GM12878 (cell line): ENCODE measurements at regions not wholly inside any gene's neighbourhood (a gene's known extent, or its start where the extent isn't known, plus 50 kb on each side); places are given as distances from the start of the nearest gene placed in this dataset.

Experiments used
- ATAC-seq: fragments of 200-7000 bp; cut with Tn5 transposase; 3 replicates; pipeline ENCODE4 v1.9.1; 2020; ENCODE audit warnings: mild to moderate bottlenecking, moderate library complexity
- BruUV-seq: library from RNA; stranded (reverse); fragments of 400-500 nt; replicated peaks from 2 replicates; lab custom pipeline; 2021; lab: Mats Ljungman, UMichigan
- CTCF ChIA-PET: fragments of 300-600 bp; sonication (Branson Sonifier 250); formaldehyde crosslinking; extraction: SDS; loops from one replicate; lab custom pipeline; 2021; ENCODE audit warnings: inconsistent platforms; lab: Yijun Ruan, JAX
- POLR2A ChIA-PET: fragments of 350-600 bp; formaldehyde crosslinking; extraction: SDS; loops from one replicate; lab custom pipeline; 2021; ENCODE audit warnings: inconsistent platforms; lab: Charles Lee
- RAD21 ChIA-PET: fragments of 300-600 bp; sonication (Branson Sonifier 250); formaldehyde crosslinking; loops from one replicate; lab custom pipeline; 2023; ENCODE audit warnings: antibody characterized with exemption; ENCODE audit not compliant: unreplicated experiment; lab: Charles Lee
- SMC1A ChIA-PET: fragments of 300-600 bp; sonication (Branson Sonifier 250); formaldehyde crosslinking; loops from one replicate; lab custom pipeline; 2023; ENCODE audit not compliant: unreplicated experiment, uncharacterized antibody; lab: Charles Lee
- DNase-seq: peaks from one replicate; pipeline ENCODE4 v3.0.0-alpha.2; 2011; ENCODE audit warnings: low read depth, low spot score
- FAIRE-seq: peaks from 3 replicates; lab custom pipeline; 2011; peaks lifted over from hg19 to GRCh38; lab: Jason Lieb, UNC
- H2AFZ ChIP-seq: 2 replicates; pipeline ENCODE4 v1.6.0; 2011; ENCODE audit warnings: low read depth, low read length, control low read depth; ENCODE audit not compliant: control insufficient read depth
- H3K27ac ChIP-seq: 2 replicates; pipeline ENCODE4 v1.5.1; 2011; ENCODE audit warnings: control low read depth; ENCODE audit not compliant: control insufficient read depth, insufficient read depth
- H3K27me3 ChIP-seq, 2 experiments: replicated peaks in 1 of 2; 2 replicates each; pipeline versions ENCODE4 v1.6.0 to v1.6.1; 2011; ENCODE audit warnings: low read length in 1 of 2; ENCODE audit not compliant: control insufficient read depth in 2 of 2, insufficient read depth in 2 of 2
- H3K36me3 ChIP-seq, 2 experiments: 2 replicates each; pipeline ENCODE4 v1.5.1; 2011; ENCODE audit warnings: low read length in 1 of 2; ENCODE audit not compliant: control insufficient read depth in 2 of 2, insufficient read depth in 2 of 2
- H3K4me1 ChIP-seq: 2 replicates; pipeline ENCODE4 v1.6.1; 2011; ENCODE audit warnings: mild to moderate bottlenecking, low read length, moderate library complexity, mixed read lengths; ENCODE audit not compliant: control insufficient read depth, insufficient read depth
- H3K4me2 ChIP-seq: 2 replicates; pipeline ENCODE4 v1.6.0; 2011; ENCODE audit warnings: control low read depth; ENCODE audit not compliant: control insufficient read depth, insufficient read depth
- H3K4me3 ChIP-seq: fragments of 200-600 bp; sonication (generic); 2 replicates; pipeline ENCODE4 v1.5.1; 2016
- H3K79me2 ChIP-seq: 2 replicates; pipeline ENCODE4 v1.6.0; 2011; ENCODE audit warnings: low read length; ENCODE audit not compliant: control insufficient read depth, insufficient read depth
- H3K9ac ChIP-seq: 2 replicates; pipeline ENCODE4 v1.8.0; 2011; ENCODE audit warnings: low read length, control low read depth, mixed read lengths; ENCODE audit not compliant: control insufficient read depth, insufficient read depth
- H3K9me3 ChIP-seq: replicated peaks from 3 replicates; pipeline ENCODE4 v1.5.1; 2011; ENCODE audit warnings: mild to moderate bottlenecking, low read length; ENCODE audit not compliant: control insufficient read depth, insufficient read depth
- H4K20me1 ChIP-seq: 2 replicates; pipeline ENCODE4 v1.6.0; 2011; ENCODE audit not compliant: control insufficient read depth, insufficient read depth
- ATF2 ChIP-seq: IDR thresholded peaks from 2 replicates; pipeline ENCODE4 v1.6.1; 2012; ENCODE audit warnings: low read length, inconsistent platforms
- CEBPB ChIP-seq, 2 experiments: fragments of 150-350 bp in 1 of 2; IDR thresholded peaks; 2 replicates each; pipeline ENCODE4 v1.6.1; 2012 to 2014; ENCODE audit warnings: low read depth in 2 of 2, low read length in 2 of 2, borderline replicate concordance in 1 of 2, inconsistent platforms in 1 of 2
- E2F8 ChIP-seq: fragments of 450-650 bp; IDR thresholded peaks from 2 replicates; pipeline ENCODE4 v1.6.1; 2018; ENCODE audit warnings: mild to moderate bottlenecking, low read depth, moderate library complexity; ENCODE audit not compliant: partially characterized antibody
- EED ChIP-seq: sonication (generic); IDR thresholded peaks from 2 replicates; pipeline ENCODE4 v1.6.1; 2016; ENCODE audit warnings: antibody characterized with exemption, low read depth
- HDGF ChIP-seq: fragments of 450-650 bp; IDR thresholded peaks from 2 replicates; pipeline ENCODE4 v1.6.1; 2016; ENCODE audit warnings: antibody characterized with exemption
- MYB ChIP-seq: fragments of 150-350 bp; IDR thresholded peaks from 2 replicates; pipeline ENCODE4 v1.6.1; 2014; ENCODE audit warnings: mild to moderate bottlenecking, low read depth, low read length, borderline replicate concordance
- NFXL1 ChIP-seq: fragments of 450-650 bp; IDR thresholded peaks from 2 replicates; pipeline ENCODE4 v1.6.1; 2017; ENCODE audit warnings: antibody characterized with exemption, mild to moderate bottlenecking, borderline replicate concordance
- NFYA ChIP-seq: IDR thresholded peaks from 2 replicates; pipeline ENCODE4 v1.6.1; 2011; ENCODE audit warnings: low read depth, mild to moderate bottlenecking, low read length, improper control_type of control experiment, borderline replicate concordance
- NKRF ChIP-seq: fragments of 450-650 bp; conservative IDR thresholded peaks from 2 replicates; pipeline ENCODE4 v1.6.1; 2017; ENCODE audit warnings: mild to moderate bottlenecking, moderate library complexity
- NR2C1 ChIP-seq: fragments of 450-650 bp; IDR thresholded peaks from 2 replicates; pipeline ENCODE4 v1.6.1; 2017; ENCODE audit warnings: antibody characterized with exemption, mild to moderate bottlenecking, moderate library complexity
- NR2C2 ChIP-seq: IDR thresholded peaks from 2 replicates; pipeline ENCODE4 v1.6.1; 2011; ENCODE audit warnings: borderline replicate concordance, low read depth; ENCODE audit not compliant: control insufficient read depth, insufficient read length
- POLR2A ChIP-seq: IDR thresholded peaks from 2 replicates; pipeline ENCODE4 v1.6.1; 2011; ENCODE audit warnings: low read depth, mild to moderate bottlenecking, low read length
- SREBF1 ChIP-seq: IDR thresholded peaks from 2 replicates; pipeline ENCODE4 v1.6.1; 2012; ENCODE audit warnings: mild to moderate bottlenecking, low read length
- TCF12 ChIP-seq: IDR thresholded peaks from 2 replicates; pipeline ENCODE4 v1.6.1; 2011; ENCODE audit warnings: low read depth, mild to moderate bottlenecking, low read length
- WGBS: methylation state at CpG from one replicate; pipeline ENCODE4 v1.1.6; 2016; ENCODE audit warnings: low lambda C conversion rate; ENCODE audit not compliant: insufficient replicate concordance, insufficient coverage; ENCODE audit errors: missing lambda C conversion rate; 5-methylcytosine and 5-hydroxymethylcytosine counted together
- in situ Hi-C: fragments of 300-500 bp; cut with MboI; formaldehyde crosslinking; loops from 9 replicates; pipeline ENCODE4 v1.14.3; 2018; ENCODE audit warnings: mixed read lengths
- intact Hi-C: fragments of 100-400 bp; cut with micrococcal nuclease; formaldehyde crosslinking; loops from one replicate; pipeline ENCODE4 v1.14.2; 2022; ENCODE audit not compliant: unreplicated experiment

- POLR2A ChIA-PET = no interaction called here
- Histone ChIP-seq H3K4me3 (no peak overlapping the region), H2AFZ (no peak overlapping the region), H3K36me3 (no peaks in the 10 kb centered on the region), H4K20me1 (no peaks in the 10 kb centered on the region), H3K4me2 (no peak overlapping the region), H3K9ac (no peak overlapping the region), H3K79me2 (no peaks in the 10 kb centered on the region), H3K4me1 (no peaks in the 10 kb centered on the region), H3K27ac (no peak overlapping the region), H3K27me3 (no peaks in the 10 kb centered on the region), H3K9me3 (no peaks in the 10 kb centered on the region; the same call in 2 of the 3 replicates)
- SMC1A ChIA-PET = no interaction called here
- intact Hi-C loops = no loop called here
- no TSS peak for BruUV-seq
- WGBS = 9% methylated on average over 3 of the region's 3 CpGs
- CTCF ChIA-PET = no interaction called here
- no peak for TF ChIP-seq TCF12
- no peak for TF ChIP-seq EED
- no peak for DNase-seq
- ATAC-seq = no peak
- in situ Hi-C loops = no loop called here
- FAIRE-seq = no peak
- RAD21 ChIA-PET = no interaction called here
Observed at GRCh38 chr7:153675131-153675530, 377.1 kb upstream of the DPP6 start.

GRCh38 chr7:153682628-153683027 is 369.6 kb upstream of the DPP6 start:
- ChIA-PET POLR2A (no interaction called here), CTCF (no interaction called here), RAD21 (no interaction called here), SMC1A (no interaction called here)
- Histone ChIP-seq H4K20me1 (no peaks in the 10 kb centered on the region), H3K27ac (no peak overlapping the region), H3K4me2 (no peak overlapping the region), H3K27me3 (no peaks in the 10 kb centered on the region), H2AFZ (no peak overlapping the region), H3K4me3 (no peak overlapping the region), H3K9ac (no peak overlapping the region), H3K36me3 (no peaks in the 10 kb centered on the region), H3K9me3 (no peaks in the 10 kb centered on the region), H3K4me1 (no peaks in the 10 kb centered on the region), H3K79me2 (no peaks in the 10 kb centered on the region)
- FAIRE-seq (no peak), DNase-seq (no peak), ATAC-seq (no peak)
- intact Hi-C loops = no loop called here
- WGBS = 49% methylated on average over 3 of the region's 3 CpGs
- no TSS peak for BruUV-seq
- in situ Hi-C loops = no loop called here
- TF ChIP-seq NFYA (no peak), E2F8 (no peak), MYB (no peak), ATF2 (no peak), NR2C2 (no peak), HDGF (no peak), NKRF (no peak), CEBPB (IDR thresholded peaks at IDR 0.05; ENCODE audit: borderline replicate concordance in 1 of 2, low read depth in 2 of 2, low read length in 2 of 2) (no peak), SREBF1 (no peak), NFXL1 (no peak), NR2C1 (no peak), POLR2A (no peak)
